ENCODE measurements at regions not wholly inside any gene's neighbourhood (a gene's known extent, or its start where the extent isn't known, plus 50 kb on each side); places are given as distances from the start of the nearest gene placed in this dataset.
A peak's percentile ranks its signal among the peaks of the same experiment; 100 is the strongest.
"Not testable (repeated sequence)": the region's sequence is repeated elsewhere in the genome, so short reads cannot be mapped to it uniquely, and the experiment has no call there.

GRCh38 chr12:74349925-74350324 is 187.7 kb upstream of the ATXN7L3B start:
- DNase-seq (ENCODE audit: low read depth, low spot score) = no peak

DNA sequence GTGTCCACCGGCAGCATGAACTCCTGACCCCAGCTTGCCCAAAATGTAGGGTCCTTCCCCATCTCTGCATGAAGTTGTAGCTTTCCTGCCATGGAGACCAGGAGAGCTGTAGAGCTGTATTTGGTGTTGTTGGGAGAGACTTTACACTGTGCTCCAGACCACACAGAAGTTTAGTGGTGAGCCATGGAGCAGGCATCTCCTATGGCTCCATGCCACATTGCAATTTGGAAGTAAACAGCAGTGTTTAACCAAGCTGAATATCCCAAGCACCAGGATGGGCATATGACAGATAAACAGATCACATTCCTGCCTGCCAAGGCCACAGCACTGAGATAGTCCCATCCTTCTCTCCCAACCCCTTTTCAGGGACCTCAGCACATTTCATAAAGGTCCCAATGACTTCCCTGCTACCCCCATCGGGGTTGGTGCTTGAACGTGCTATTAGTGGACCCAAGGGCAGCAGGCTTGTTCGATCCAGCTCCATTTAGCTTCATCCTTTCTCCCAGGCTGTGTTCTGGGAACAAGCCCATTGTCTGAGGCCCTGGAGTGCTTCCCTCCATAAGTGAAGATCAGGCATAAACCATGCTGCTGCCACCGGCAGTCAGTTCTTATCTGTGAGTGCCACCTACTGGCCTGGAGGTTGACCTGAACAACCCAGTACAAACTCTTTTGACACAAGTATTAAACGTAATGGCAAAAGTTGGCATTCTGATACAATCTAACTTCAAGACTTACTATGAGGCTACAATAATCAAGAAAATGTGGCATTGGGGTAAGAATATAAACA is 172.3 kb upstream of the ATXN7L3B start:
- peak; percentile 27 for DNase-seq (ENCODE audit: low read depth, low spot score)

GRCh38 chr12:74370608-74371216 is 166.9 kb upstream of the ATXN7L3B start:
- no peak for DNase-seq (ENCODE audit: low read depth, low spot score)

- no peak for DNase-seq (ENCODE audit: low read depth, low spot score)
Measured at GRCh38 chr12:74379114-74379513, 158.5 kb upstream of the ATXN7L3B start.

DNA sequence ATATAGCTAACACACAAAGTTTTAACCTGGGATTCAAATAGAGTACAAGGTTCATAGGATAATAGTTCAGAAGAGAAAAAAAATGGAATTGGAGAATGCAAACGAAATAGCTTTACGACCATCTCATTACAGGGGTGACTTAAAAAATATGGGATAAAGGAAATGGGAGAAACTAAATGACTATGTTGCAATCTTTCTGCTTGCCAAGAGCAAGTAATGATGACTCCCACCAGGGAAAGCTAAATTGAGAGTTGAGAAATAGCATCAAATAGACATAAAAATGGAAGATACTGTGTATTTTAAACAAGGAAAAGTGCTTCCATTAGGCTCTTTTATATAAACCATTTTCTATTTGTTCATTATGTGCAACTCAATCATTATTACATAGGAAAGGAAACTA is 155.7 kb upstream of the ATXN7L3B start:
- no peak for DNase-seq (ENCODE audit: low read depth, low spot score)

GRCh38 chr12:74382983-74383382 is 154.7 kb upstream of the ATXN7L3B start:
- no peak for DNase-seq (ENCODE audit: low read depth, low spot score)

DNA sequence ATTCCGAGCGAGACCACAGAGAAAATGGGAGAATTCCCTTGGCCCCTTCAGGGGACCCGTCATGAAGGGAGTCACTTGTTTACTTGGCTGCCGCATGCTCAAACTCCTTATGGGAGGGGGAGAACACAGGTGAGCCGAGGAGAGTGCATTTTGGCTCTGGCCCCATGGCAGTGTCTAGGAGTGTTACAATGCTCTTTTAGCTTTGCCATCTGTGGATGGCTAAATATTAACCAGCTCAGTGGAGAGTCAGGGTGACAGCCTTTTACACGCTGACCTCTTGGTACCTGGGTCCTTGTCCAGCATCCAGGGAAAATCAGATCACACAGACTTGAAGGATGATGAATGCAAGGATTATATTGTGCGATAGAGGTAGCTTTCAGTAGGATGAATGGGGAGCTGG is 146.4 kb upstream of the ATXN7L3B start:
- no peak for DNase-seq (ENCODE audit: low read depth, low spot score)

- no peak for DNase-seq (ENCODE audit: low read depth, low spot score)
Measured at GRCh38 chr12:74393272-74393671, 144.4 kb upstream of the ATXN7L3B start.

- DNase-seq (ENCODE audit: low read depth, low spot score) = no peak
Measured at GRCh38 chr12:74394647-74395046, 143.0 kb upstream of the ATXN7L3B start.

- no peak for DNase-seq (ENCODE audit: low read depth, low spot score)
Measured at GRCh38 chr12:74401035-74401434, 136.6 kb upstream of the ATXN7L3B start.

DNA sequence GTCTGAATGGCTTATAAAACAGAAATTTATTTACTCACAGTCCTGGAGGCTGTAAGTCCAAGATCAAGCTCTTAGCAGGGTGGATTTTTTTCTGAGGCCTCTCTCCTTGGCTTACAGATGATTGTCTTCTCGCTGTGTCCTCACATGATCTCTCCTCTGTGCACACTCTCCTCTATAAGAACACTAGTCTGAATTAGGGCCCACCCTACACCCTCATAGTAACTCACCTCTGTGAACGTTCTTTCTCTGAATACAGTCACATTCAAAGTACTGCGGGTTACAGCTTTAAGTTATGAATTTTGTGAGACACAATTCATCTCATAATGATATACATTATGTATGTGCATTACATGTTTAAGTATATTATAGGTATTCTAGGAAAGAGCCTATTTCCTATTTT is 135.7 kb upstream of the ATXN7L3B start:
- no peak for DNase-seq (ENCODE audit: low read depth, low spot score)

DNA sequence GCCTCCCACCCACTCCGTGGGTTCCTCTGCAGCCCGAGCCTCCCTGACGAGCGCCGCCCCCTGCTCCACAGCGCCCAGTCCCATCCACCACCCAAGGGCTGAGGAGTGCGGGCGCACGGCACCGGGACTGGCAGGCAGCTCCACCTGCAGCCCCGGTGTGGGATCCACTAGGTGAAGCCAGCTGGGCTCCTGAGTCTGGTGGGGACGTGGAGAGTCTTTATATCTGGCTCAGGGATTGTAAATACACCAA is 134.5 kb upstream of the ATXN7L3B start:
- DNase-seq (ENCODE audit: low read depth, low spot score) = not testable (repeated sequence)

- DNase-seq (ENCODE audit: low read depth, low spot score) = no peak
Measured at GRCh38 chr12:74408601-74409166, 129.0 kb upstream of the ATXN7L3B start.

- peak; percentile 16 for DNase-seq (ENCODE audit: low read depth, low spot score)
Measured at GRCh38 chr12:74412606-74413230, 124.9 kb upstream of the ATXN7L3B start.

- DNase-seq (ENCODE audit: low read depth, low spot score) = peak; percentile 31
Measured at GRCh38 chr12:74415633-74416032, 122.0 kb upstream of the ATXN7L3B start.

DNA sequence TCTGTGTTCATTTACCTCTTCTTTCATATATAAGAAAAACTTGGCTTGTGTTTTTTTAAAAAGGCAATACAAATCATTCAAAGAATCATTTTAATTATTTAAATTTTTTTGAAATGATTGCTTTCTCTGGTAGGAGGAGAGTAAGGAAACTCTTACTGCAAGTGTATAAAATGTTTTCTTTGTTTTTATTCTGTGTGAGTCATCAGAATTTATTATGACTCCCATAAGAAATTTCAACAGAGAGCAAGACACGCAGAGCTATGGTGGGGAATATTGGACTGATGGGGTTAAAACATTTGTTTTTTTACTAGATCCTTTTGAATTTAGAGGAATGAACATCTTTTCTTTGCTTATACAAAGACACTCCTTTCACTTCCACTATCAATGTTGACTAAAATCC is 119.1 kb upstream of the ATXN7L3B start:
- DNase-seq (ENCODE audit: low read depth, low spot score) = no peak

DNA sequence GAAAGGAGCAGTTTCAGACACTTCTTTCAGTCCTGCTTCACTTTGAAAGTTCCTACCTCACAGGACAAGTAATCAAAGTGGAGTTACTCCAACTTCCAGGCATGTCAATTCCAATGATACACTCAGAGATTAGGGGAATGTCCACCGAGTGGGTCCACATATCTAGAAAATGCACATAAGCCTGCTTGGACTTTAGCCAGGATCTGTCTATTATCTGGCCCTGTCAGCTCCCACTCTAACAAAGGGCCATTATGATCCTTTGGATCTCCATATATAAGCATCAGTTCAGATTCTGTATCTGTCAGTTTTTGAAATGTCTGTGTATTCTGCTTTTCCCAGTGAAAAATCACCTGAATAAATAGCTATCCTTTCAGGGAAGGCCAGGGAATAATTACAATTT is 112.9 kb upstream of the ATXN7L3B start:
- DNase-seq (ENCODE audit: low read depth, low spot score) = no peak

- no peak for DNase-seq (ENCODE audit: low read depth, low spot score)
Measured at GRCh38 chr12:74426091-74426490, 111.5 kb upstream of the ATXN7L3B start.

DNA sequence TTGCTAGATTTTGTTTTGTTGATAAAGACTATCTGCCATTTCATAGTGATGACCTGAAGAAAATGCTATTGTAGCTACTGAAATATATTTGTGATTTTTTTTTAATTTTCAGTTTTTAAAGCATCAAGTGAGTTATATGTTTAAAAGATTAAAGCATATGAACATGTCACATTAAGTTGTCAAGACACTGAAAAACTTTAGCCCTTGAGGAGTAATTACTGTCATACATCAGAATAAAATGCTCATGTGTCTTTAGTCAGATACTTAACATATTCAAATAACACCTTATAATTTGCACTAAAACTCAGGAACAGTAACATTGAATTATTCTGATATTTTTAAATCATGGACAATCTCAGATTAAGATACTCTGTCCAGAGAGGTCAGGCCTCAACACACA is 108.1 kb upstream of the ATXN7L3B start:
- no peak for DNase-seq (ENCODE audit: low read depth, low spot score)

GRCh38 chr12:74431801-74432200 is 105.8 kb upstream of the ATXN7L3B start:
- no peak for DNase-seq (ENCODE audit: low read depth, low spot score)

DNA sequence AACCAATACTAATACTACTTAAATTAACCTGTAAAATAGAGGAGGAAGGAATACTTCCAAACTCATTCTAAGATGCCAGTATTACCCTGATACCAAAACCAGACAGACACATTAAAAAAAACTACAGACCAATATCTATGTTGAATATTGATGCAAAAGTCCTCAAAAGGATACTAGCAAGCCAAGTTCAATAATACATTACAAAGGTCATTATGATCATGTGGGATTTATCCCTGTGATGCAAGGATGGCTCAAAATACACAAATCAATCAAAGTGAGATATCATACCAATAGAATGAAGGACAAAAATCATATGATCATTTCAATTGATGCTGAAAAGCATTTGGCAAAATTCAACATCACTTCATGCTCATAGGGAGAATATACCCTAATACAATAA is 97.2 kb upstream of the ATXN7L3B start:
- DNase-seq (ENCODE audit: low read depth, low spot score) = no peak

GRCh38 chr12:74441872-74442271 is 95.8 kb upstream of the ATXN7L3B start:
- DNase-seq (ENCODE audit: low read depth, low spot score) = no peak

GRCh38 chr12:74446466-74446865 is 91.2 kb upstream of the ATXN7L3B start:
- no peak for DNase-seq (ENCODE audit: low read depth, low spot score)
